OCI-LY1 (cell line): ENCODE measurements at regions not wholly inside any gene's neighbourhood (a gene's known extent, or its start where the extent isn't known, plus 50 kb on each side); places are given as distances from the start of the nearest gene placed in this dataset.

Experiments used
- EZH2 ChIP-seq: fragments of 200-600 bp; sonication (generic), shearing (Covaris generic); IDR thresholded peaks from 2 replicates; pipeline ENCODE4 v1.8.0; 2017; ENCODE audit warnings: borderline replicate concordance, mixed run types, mild to moderate bottlenecking, antibody characterized with exemption, low read length, moderate library complexity, mixed read lengths
- TF ChIP-seq, protein P1 (sequence below): fragments of 200-600 bp; sonication (generic), shearing (Covaris generic); IDR thresholded peaks from 2 replicates; pipeline ENCODE4 v1.5.1; 2017; ENCODE audit warnings: mild to moderate bottlenecking, antibody characterized with exemption, low read length, moderate library complexity, mixed read lengths

DNA sequence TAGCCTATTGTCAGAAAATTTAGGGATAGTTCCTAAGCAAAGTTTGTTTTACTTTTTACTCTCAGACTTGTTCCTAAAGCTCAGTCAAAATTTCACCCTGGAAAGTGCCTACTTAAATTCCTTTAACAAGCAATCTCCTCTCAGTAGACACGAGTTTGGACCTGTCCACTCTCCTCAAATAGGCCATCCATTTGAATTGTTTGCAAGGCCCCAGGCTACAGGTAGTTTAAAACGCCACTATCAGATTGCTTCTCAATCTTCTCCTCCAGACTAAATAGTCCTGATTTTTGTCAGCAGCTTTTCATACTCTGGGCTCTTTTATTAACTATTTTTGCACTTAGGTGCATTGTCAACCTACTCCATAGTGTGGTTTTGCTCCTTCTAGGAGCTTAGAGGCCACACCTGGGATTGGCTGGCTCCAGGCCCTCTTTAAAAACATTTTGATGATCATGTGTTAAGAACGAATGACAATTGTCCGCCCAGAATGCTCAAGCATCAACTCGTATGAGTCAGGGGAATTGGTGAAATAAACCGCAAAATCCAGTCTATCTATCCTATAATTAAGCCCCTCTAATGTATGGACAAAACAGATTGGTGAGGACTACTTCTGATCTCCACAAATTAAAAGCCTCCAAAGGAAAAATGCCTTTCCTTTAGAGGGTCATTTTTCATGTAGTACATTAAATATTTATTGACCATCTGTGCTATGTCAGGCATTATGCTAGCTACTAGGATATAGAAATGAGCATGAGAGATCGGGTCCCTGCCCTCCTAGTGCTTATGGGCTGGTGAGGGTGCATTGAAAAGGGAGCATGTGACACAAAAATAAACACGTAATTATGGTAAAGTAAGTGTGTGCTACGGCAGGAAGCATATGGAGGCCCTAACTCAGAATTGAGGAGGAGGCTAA, 333.8 kb upstream of the TNP1 start:
- TF ChIP-seq, protein P1, sequence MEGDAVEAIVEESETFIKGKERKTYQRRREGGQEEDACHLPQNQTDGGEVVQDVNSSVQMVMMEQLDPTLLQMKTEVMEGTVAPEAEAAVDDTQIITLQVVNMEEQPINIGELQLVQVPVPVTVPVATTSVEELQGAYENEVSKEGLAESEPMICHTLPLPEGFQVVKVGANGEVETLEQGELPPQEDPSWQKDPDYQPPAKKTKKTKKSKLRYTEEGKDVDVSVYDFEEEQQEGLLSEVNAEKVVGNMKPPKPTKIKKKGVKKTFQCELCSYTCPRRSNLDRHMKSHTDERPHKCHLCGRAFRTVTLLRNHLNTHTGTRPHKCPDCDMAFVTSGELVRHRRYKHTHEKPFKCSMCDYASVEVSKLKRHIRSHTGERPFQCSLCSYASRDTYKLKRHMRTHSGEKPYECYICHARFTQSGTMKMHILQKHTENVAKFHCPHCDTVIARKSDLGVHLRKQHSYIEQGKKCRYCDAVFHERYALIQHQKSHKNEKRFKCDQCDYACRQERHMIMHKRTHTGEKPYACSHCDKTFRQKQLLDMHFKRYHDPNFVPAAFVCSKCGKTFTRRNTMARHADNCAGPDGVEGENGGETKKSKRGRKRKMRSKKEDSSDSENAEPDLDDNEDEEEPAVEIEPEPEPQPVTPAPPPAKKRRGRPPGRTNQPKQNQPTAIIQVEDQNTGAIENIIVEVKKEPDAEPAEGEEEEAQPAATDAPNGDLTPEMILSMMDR, result no peak
- TF ChIP-seq EZH2, result no peak
